ENCODE measurements at regions not wholly inside any gene's neighbourhood (a gene's known extent, or its start where the extent isn't known, plus 50 kb on each side); places are given as distances from the start of the nearest gene placed in this dataset.

GRCh38 chr4:164095313-164096110, 601.0 kb downstream of the TMA16 start:
- TF ChIP-seq POLR2A (IDR thresholded peaks at IDR 0.05; ENCODE audit: control extremely low read depth in 1 of 2, low read depth in 2 of 2, low read length in 2 of 2) (no peak), SIN3A (conservative IDR thresholded peaks at IDR 0.05 in 1 of 2, IDR thresholded peaks at IDR 0.05 in 1 of 2; ENCODE audit: low read depth in 1 of 2, low read length in 2 of 2) (no peak)

All from H1 (cell line).